ENCODE measurements at regions not wholly inside any gene's neighbourhood (a gene's known extent, or its start where the extent isn't known, plus 50 kb on each side); places are given as distances from the start of the nearest gene placed in this dataset.
"Not testable (repeated sequence)": the region's sequence is repeated elsewhere in the genome, so short reads cannot be mapped to it uniquely, and the experiment has no call there.

GRCh38 chr18:4691836-4692235 is 236.7 kb upstream of the DLGAP1 start:
- Histone ChIP-seq H3K4me1 (no peaks in the 10 kb centered on the region), H3K9me3 (peaks cover 0 to 8% (median 6%) of the 10 kb centered on the region in 4 donors), H3K27me3 (no peaks in the 10 kb centered on the region), H3K4me3 (no peak overlapping the region), H3K36me3 (no peaks in the 10 kb centered on the region), H3K27ac (replicated peaks in 1 of 4) (no peak overlapping the region)
- intact Hi-C loops (cut with DNase I), result no loop called here
- 87% methylated on average over 17 of the region's 17 CpGs for WGBS
- no peak for TF ChIP-seq EP300 (IDR thresholded peaks at IDR 0.05)
- TF ChIP-seq POLR2A (IDR thresholded peaks at IDR 0.05; ENCODE audit: low read depth), result no peak
- TF ChIP-seq CTCF (IDR thresholded peaks at IDR 0.05), result no peak
- TF ChIP-seq POLR2AphosphoS5 (IDR thresholded peaks at IDR 0.05), result no peak
- DNase-seq (ENCODE audit: extremely low spot score), result no peak

- H3K9me3 ChIP-seq; H3K4me1 ChIP-seq; intact Hi-C loops (cut with DNase I); H3K36me3 ChIP-seq; DNase-seq (ENCODE audit: extremely low spot score); H3K27ac ChIP-seq (replicated peaks in 1 of 4); H3K4me3 ChIP-seq; H3K27me3 ChIP-seq: not testable (repeated sequence)
- 85% methylated on average over 4 of the region's 5 CpGs for WGBS
Observed at GRCh38 chr18:4678685-4679084, 223.6 kb upstream of the DLGAP1 start.

GRCh38 chr18:4677006-4677405 is 221.9 kb upstream of the DLGAP1 start:
- Histone ChIP-seq H3K27ac (replicated peaks in 1 of 4) (no peak overlapping the region), H3K4me1 (no peaks in the 10 kb centered on the region), H3K36me3 (no peaks in the 10 kb centered on the region), H3K4me3 (no peak overlapping the region), H3K9me3 (no peaks in the 10 kb centered on the region), H3K27me3 (no peaks in the 10 kb centered on the region)
- intact Hi-C loops (cut with DNase I), result no loop called here
- 67% methylated on average over 3 of the region's 3 CpGs for WGBS
- DNase-seq (ENCODE audit: extremely low spot score), result no peak
- no peak for TF ChIP-seq EP300 (IDR thresholded peaks at IDR 0.05)
- no peak for TF ChIP-seq CTCF (IDR thresholded peaks at IDR 0.05)
- no peak for TF ChIP-seq POLR2A (IDR thresholded peaks at IDR 0.05; ENCODE audit: low read depth)
- no peak for TF ChIP-seq POLR2AphosphoS5 (IDR thresholded peaks at IDR 0.05)

- Histone ChIP-seq H3K4me3 (no peak overlapping the region), H3K27ac (replicated peaks in 1 of 4) (no peak overlapping the region), H3K9me3 (peaks cover 0 to 32% (median 23%) of the 10 kb centered on the region in 4 donors), H3K27me3 (no peaks in the 10 kb centered on the region), H3K4me1 (no peaks in the 10 kb centered on the region), H3K36me3 (no peaks in the 10 kb centered on the region)
- DNase-seq (ENCODE audit: extremely low spot score), result no peak
- WGBS, result 76% methylated on average over 6 of the region's 6 CpGs
- intact Hi-C loops (cut with DNase I), result no loop called here
- TF ChIP-seq EP300 (IDR thresholded peaks at IDR 0.05), result no peak
- no peak for TF ChIP-seq CTCF (IDR thresholded peaks at IDR 0.05)
- TF ChIP-seq POLR2A (IDR thresholded peaks at IDR 0.05; ENCODE audit: low read depth), result no peak
- TF ChIP-seq POLR2AphosphoS5 (IDR thresholded peaks at IDR 0.05), result no peak
Observed at GRCh38 chr18:4672162-4672561, 217.1 kb upstream of the DLGAP1 start.

GRCh38 chr18:4658804-4659203 is 203.7 kb upstream of the DLGAP1 start:
- no peak for TF ChIP-seq EP300 (IDR thresholded peaks at IDR 0.05)
- Histone ChIP-seq H3K27me3 (no peaks in the 10 kb centered on the region), H3K4me3 (no peak overlapping the region), H3K9me3 (peaks cover 0 to under 1% (median 0%) of the 10 kb centered on the region in 4 donors), H3K36me3 (no peaks in the 10 kb centered on the region), H3K4me1 (no peaks in the 10 kb centered on the region), H3K27ac (replicated peaks in 1 of 4) (no peak overlapping the region)
- intact Hi-C loops (cut with DNase I), result no loop called here
- DNase-seq (ENCODE audit: extremely low spot score), result no peak

- no peaks in the 10 kb centered on the region for H3K27me3 ChIP-seq
- no peak for DNase-seq (ENCODE audit: extremely low spot score)
- H3K36me3 ChIP-seq, result no peaks in the 10 kb centered on the region
- peaks cover 0 to 4% (median 0%) of the 10 kb centered on the region in 4 donors for H3K9me3 ChIP-seq
- no peak overlapping the region for H3K4me3 ChIP-seq
- H3K4me1 ChIP-seq, result no peaks in the 10 kb centered on the region
- no peak for TF ChIP-seq POLR2A (IDR thresholded peaks at IDR 0.05; ENCODE audit: low read depth)
- no peak for TF ChIP-seq POLR2AphosphoS5 (IDR thresholded peaks at IDR 0.05)
- TF ChIP-seq EP300 (IDR thresholded peaks at IDR 0.05), result no peak
- TF ChIP-seq CTCF (IDR thresholded peaks at IDR 0.05), result no peak
- WGBS, result 83% methylated on average over 2 of the region's 2 CpGs
- H3K27ac ChIP-seq (replicated peaks in 1 of 4), result no peak overlapping the region
- intact Hi-C loops (cut with DNase I), result no loop called here
Observed at GRCh38 chr18:4653418-4653817, 198.3 kb upstream of the DLGAP1 start.
